ENCODE measurements at regions not wholly inside any gene's neighbourhood (a gene's known extent, or its start where the extent isn't known, plus 50 kb on each side); places are given as distances from the start of the nearest gene placed in this dataset.
A peak's percentile ranks its signal among the peaks of the same experiment; 100 is the strongest.

GRCh38 chr6:53216301-53216700, 67.7 kb upstream of the GCM1 start:
- TF ChIP-seq CTCF (conservative IDR thresholded peaks at IDR 0.05; ENCODE audit: low read length): no peak
- TF ChIP-seq EZH2phosphoT487 (IDR thresholded peaks at IDR 0.05; ENCODE audit: borderline replicate concordance): no peak
- Histone ChIP-seq H3K79me2 (ENCODE audit: insufficient read depth, low read length) (no peaks in the 10 kb centered on the region), H2AFZ (ENCODE audit: low read length) (peak overlapping the region; percentile 31), H3K27me3 (ENCODE audit: insufficient read depth, low read length, poor library complexity, severe bottlenecking) (no peaks in the 10 kb centered on the region), H3K9ac (ENCODE audit: low read depth, low read length, poor library complexity, severe bottlenecking) (no peak overlapping the region), H3K9me2 (replicated peaks; ENCODE audit: low read depth, low read length) (no peaks in the 10 kb centered on the region), H3K4me3 (ENCODE audit: low read length, poor library complexity, severe bottlenecking) (no peak overlapping the region), H3F3A (ENCODE audit: low read depth) (no peaks in the 10 kb centered on the region), H3K4me1 (ENCODE audit: insufficient read depth, low read length, poor library complexity, severe bottlenecking) (peaks cover 15% of the 10 kb centered on the region), H4K20me1 (ENCODE audit: insufficient read depth, low read length, poor library complexity, severe bottlenecking) (no peaks in the 10 kb centered on the region), H3K36me3 (ENCODE audit: insufficient read depth, low read length) (no peaks in the 10 kb centered on the region), H3K9me3 (ENCODE audit: insufficient read depth, low read depth, low read length) (no peaks in the 10 kb centered on the region), H3K4me2 (ENCODE audit: low read depth, low read length, poor library complexity, severe bottlenecking) (peak overlapping the region; percentile 26)

GRCh38 chr6:53214172-53214571, 65.5 kb upstream of the GCM1 start:
- Histone ChIP-seq H3K36me3 (ENCODE audit: insufficient read depth, low read length) (no peaks in the 10 kb centered on the region), H3K4me3 (ENCODE audit: low read length, poor library complexity, severe bottlenecking) (no peak overlapping the region), H3K9ac (ENCODE audit: low read depth, low read length, poor library complexity, severe bottlenecking) (no peak overlapping the region), H3F3A (ENCODE audit: low read depth) (no peaks in the 10 kb centered on the region), H2AFZ (ENCODE audit: low read length) (no peak overlapping the region), H3K9me3 (ENCODE audit: insufficient read depth, low read depth, low read length) (no peaks in the 10 kb centered on the region), H3K27me3 (ENCODE audit: insufficient read depth, low read length, poor library complexity, severe bottlenecking) (no peaks in the 10 kb centered on the region), H3K4me1 (ENCODE audit: insufficient read depth, low read length, poor library complexity, severe bottlenecking) (peaks cover 15% of the 10 kb centered on the region), H4K20me1 (ENCODE audit: insufficient read depth, low read length, poor library complexity, severe bottlenecking) (no peaks in the 10 kb centered on the region), H3K9me2 (replicated peaks; ENCODE audit: low read depth, low read length) (no peaks in the 10 kb centered on the region), H3K79me2 (ENCODE audit: insufficient read depth, low read length) (no peaks in the 10 kb centered on the region), H3K4me2 (ENCODE audit: low read depth, low read length, poor library complexity, severe bottlenecking) (no peak overlapping the region)
- TF ChIP-seq CTCF (conservative IDR thresholded peaks at IDR 0.05; ENCODE audit: low read length) (no peak), EZH2phosphoT487 (IDR thresholded peaks at IDR 0.05; ENCODE audit: borderline replicate concordance) (no peak)

GRCh38 chr6:53210811-53211210, 62.2 kb upstream of the GCM1 start:
- Histone ChIP-seq H3K4me1 (ENCODE audit: insufficient read depth, low read length, poor library complexity, severe bottlenecking) (peaks cover 4% of the 10 kb centered on the region), H2AFZ (ENCODE audit: low read length) (no peak overlapping the region), H3K4me2 (ENCODE audit: low read depth, low read length, poor library complexity, severe bottlenecking) (no peak overlapping the region), H3K79me2 (ENCODE audit: insufficient read depth, low read length) (no peaks in the 10 kb centered on the region), H3K4me3 (ENCODE audit: low read length, poor library complexity, severe bottlenecking) (no peak overlapping the region), H3K9me2 (replicated peaks; ENCODE audit: low read depth, low read length) (no peaks in the 10 kb centered on the region), H4K20me1 (ENCODE audit: insufficient read depth, low read length, poor library complexity, severe bottlenecking) (no peaks in the 10 kb centered on the region), H3F3A (ENCODE audit: low read depth) (no peaks in the 10 kb centered on the region), H3K9ac (ENCODE audit: low read depth, low read length, poor library complexity, severe bottlenecking) (no peak overlapping the region), H3K27me3 (ENCODE audit: insufficient read depth, low read length, poor library complexity, severe bottlenecking) (no peaks in the 10 kb centered on the region), H3K9me3 (ENCODE audit: insufficient read depth, low read depth, low read length) (no peaks in the 10 kb centered on the region), H3K36me3 (ENCODE audit: insufficient read depth, low read length) (no peaks in the 10 kb centered on the region)
- TF ChIP-seq EZH2phosphoT487 (IDR thresholded peaks at IDR 0.05; ENCODE audit: borderline replicate concordance) (no peak), CTCF (conservative IDR thresholded peaks at IDR 0.05; ENCODE audit: low read length) (no peak)

Data from Loucy (cell line).